Transverse colon (tissue), 4 donors: ENCODE measurements at regions not wholly inside any gene's neighbourhood (a gene's known extent, or its start where the extent isn't known, plus 50 kb on each side); places are given as distances from the start of the nearest gene placed in this dataset.

ENCODE experiments used
- DNase-seq: peaks from one replicate; pipeline ENCODE4 v3.0.0-alpha.2; 2019
- H3K27ac ChIP-seq, 4 donors: fragments of 200-600 bp; sonication (generic); 2 replicates each; pipeline ENCODE4 v1.5.1; 2016 to 2018; ENCODE audit warnings: inconsistent platforms in 4 of 4
- H3K27me3 ChIP-seq: fragments of 200-600 bp; sonication (generic); 2 replicates; pipeline ENCODE4 v1.5.1; 2017; ENCODE audit warnings: inconsistent platforms
- H3K36me3 ChIP-seq, 4 donors: fragments of 200-600 bp; sonication (generic); 2 replicates each; pipeline ENCODE4 v1.5.1; 2017 to 2019; ENCODE audit warnings: inconsistent platforms in 4 of 4
- H3K4me1 ChIP-seq, 4 donors: fragments of 200-600 bp; sonication (generic); 2 replicates each; pipeline ENCODE4 v1.5.1; 2017 to 2020; ENCODE audit warnings: inconsistent platforms in 4 of 4
- H3K4me3 ChIP-seq, 4 donors: fragments of 200-600 bp; sonication (generic); 1 replicate in 1 of 4; 2 replicates in 3 of 4; pipeline versions ENCODE4 v1.5.1 to v1.6.1; 2017 to 2019; ENCODE audit warnings: inconsistent platforms in 4 of 4
- H3K9me3 ChIP-seq, 2 donors: fragments of 200-600 bp; sonication (generic); 2 replicates each; pipeline ENCODE4 v1.5.1; 2017 to 2019; ENCODE audit warnings: inconsistent platforms in 2 of 2
- CTCF ChIP-seq, 5 experiments: fragments of 200-600 bp in 3 of 5; fragments of 450-650 bp in 2 of 5; sonication (generic) in 3 of 5; IDR thresholded peaks; 1 replicate in 2 of 5; 2 replicates in 3 of 5; pipeline ENCODE4 v1.5.1; 2016 to 2017; ENCODE audit warnings: antibody characterized with exemption in 5 of 5, inconsistent platforms in 3 of 5, mild to moderate bottlenecking in 2 of 5, moderate library complexity in 1 of 5
- EP300 ChIP-seq: sonication (generic); formaldehyde crosslinking; IDR thresholded peaks from one replicate; pipeline ENCODE4 v1.6.1; 2017; ENCODE audit warnings: antibody characterized with exemption, low read depth
- POLR2A ChIP-seq: fragments of 450-650 bp; IDR thresholded peaks from one replicate; pipeline ENCODE4 v1.6.1; 2016; ENCODE audit warnings: antibody characterized with exemption, mild to moderate bottlenecking, moderate library complexity
- POLR2AphosphoS5 ChIP-seq, 3 donors: sonication (generic); formaldehyde crosslinking; IDR thresholded peaks; one replicate each; pipeline ENCODE4 v1.6.1; 2016; ENCODE audit warnings: antibody characterized with exemption in 3 of 3
- WGBS, 2 donors: methylation state at CpG; one replicate each; pipeline ENCODE4 v1.1.5; 2018; ENCODE audit warnings: low coverage in 1 of 2; 5-methylcytosine and 5-hydroxymethylcytosine counted together
- in situ Hi-C, 4 donors: fragments of 200-750 bp; cut with MboI; loops; one replicate each; pipeline versions ENCODE4 v1.15.0 to v1.15.1; 2017; ENCODE audit warnings: low sequenced_read_pairs in 3 of 4, low pct_ligation_motif_present in 1 of 4, low pct_unique_long_range_greater_than_20kb in 1 of 4
- intact Hi-C: fragments of 100-400 bp; cut with DNase I; formaldehyde crosslinking; loops from one replicate; pipeline ENCODE4 v1.15.1; 2023; ENCODE audit warnings: low total_unique reads
- small RNA-seq, 4 donors: library from RNA; depleted of rRNA; stranded (forward); fragments of <200 nt; gene quantifications; one replicate each; pipeline ENCODE3, GENCODE V24; 2016

GRCh38 chr4:75102787-75103085 is 169.8 kb downstream of the PARM1 start:
- no peaks in the 10 kb centered on the region for H3K27me3 ChIP-seq
- intact Hi-C loops: no loop called here
- TF ChIP-seq EP300 (no peak), POLR2A (no peak), POLR2AphosphoS5 (IDR thresholded peaks at IDR 0.05) (no peak), CTCF (IDR thresholded peaks at IDR 0.05) (no peak)
- no peak overlapping the region for H3K27ac ChIP-seq
- no peak overlapping the region for H3K4me3 ChIP-seq
- H3K36me3 ChIP-seq: no peaks in the 10 kb centered on the region
- in situ Hi-C loops: loop anchor here in 1 of 4 donors (25.0 kb wide), 1 partner anchor 165 kb away; the partner anchor contains the start of gene PARM1
- DNase-seq: no peak
- H3K9me3 ChIP-seq: no peaks in the 10 kb centered on the region
- H3K4me1 ChIP-seq: peaks cover 0 to 11% (median 7%) of the 10 kb centered on the region in 4 donors

GRCh38 chr4:75101906-75102786 is 169.2 kb downstream of the PARM1 start:
- Histone ChIP-seq H3K36me3 (no peaks in the 10 kb centered on the region), H3K27me3 (no peaks in the 10 kb centered on the region), H3K4me1 (peaks cover 0 to 11% (median 7%) of the 10 kb centered on the region in 4 donors), H3K9me3 (no peaks in the 10 kb centered on the region), H3K27ac (no peak overlapping the region), H3K4me3 (no peak overlapping the region)
- in situ Hi-C loops (loop anchor here in 1 of 4 donors (25.0 kb wide), 1 partner anchor 165 kb away; the partner anchor contains the start of gene PARM1), intact Hi-C loops (no loop called here)
- TF ChIP-seq POLR2AphosphoS5 (IDR thresholded peaks at IDR 0.05) (no peak), POLR2A (no peak), EP300 (no peak), CTCF (IDR thresholded peaks at IDR 0.05) (no peak)
- WGBS, 2 donors: 64 to 68% methylated on average over 3 of the region's 3 CpGs
- DNase-seq: no peak

Small RNAs in the stretch of these regions (small RNA-seq; reads per million reads assigned to genes)
- 0 reads per million in 4 donors for gene AC093870.1
